GM12878 (cell line): ENCODE measurements at regions not wholly inside any gene's neighbourhood (a gene's known extent, or its start where the extent isn't known, plus 50 kb on each side); places are given as distances from the start of the nearest gene placed in this dataset.

ENCODE experiments used
- ATAC-seq: fragments of 200-7000 bp; cut with Tn5 transposase; 3 replicates; pipeline ENCODE4 v1.9.1; 2020; ENCODE audit warnings: mild to moderate bottlenecking, moderate library complexity
- BruUV-seq: library from RNA; stranded (reverse); fragments of 400-500 nt; replicated peaks from 2 replicates; lab custom pipeline; 2021; lab: Mats Ljungman, UMichigan
- CTCF ChIA-PET: fragments of 300-600 bp; sonication (Branson Sonifier 250); formaldehyde crosslinking; extraction: SDS; loops from one replicate; lab custom pipeline; 2021; ENCODE audit warnings: inconsistent platforms; lab: Yijun Ruan, JAX
- POLR2A ChIA-PET: fragments of 350-600 bp; formaldehyde crosslinking; extraction: SDS; loops from one replicate; lab custom pipeline; 2021; ENCODE audit warnings: inconsistent platforms; lab: Charles Lee
- RAD21 ChIA-PET: fragments of 300-600 bp; sonication (Branson Sonifier 250); formaldehyde crosslinking; loops from one replicate; lab custom pipeline; 2023; ENCODE audit warnings: antibody characterized with exemption; ENCODE audit not compliant: unreplicated experiment; lab: Charles Lee
- SMC1A ChIA-PET: fragments of 300-600 bp; sonication (Branson Sonifier 250); formaldehyde crosslinking; loops from one replicate; lab custom pipeline; 2023; ENCODE audit not compliant: unreplicated experiment, uncharacterized antibody; lab: Charles Lee
- DNase-seq: peaks from one replicate; pipeline ENCODE4 v3.0.0-alpha.2; 2011; ENCODE audit warnings: low read depth, low spot score
- FAIRE-seq: peaks from 3 replicates; lab custom pipeline; 2011; peaks lifted over from hg19 to GRCh38; lab: Jason Lieb, UNC
- H2AFZ ChIP-seq: 2 replicates; pipeline ENCODE4 v1.6.0; 2011; ENCODE audit warnings: low read depth, low read length, control low read depth; ENCODE audit not compliant: control insufficient read depth
- H3K27ac ChIP-seq: 2 replicates; pipeline ENCODE4 v1.5.1; 2011; ENCODE audit warnings: control low read depth; ENCODE audit not compliant: control insufficient read depth, insufficient read depth
- H3K27me3 ChIP-seq, 2 experiments: replicated peaks in 1 of 2; 2 replicates each; pipeline versions ENCODE4 v1.6.0 to v1.6.1; 2011; ENCODE audit warnings: low read length in 1 of 2; ENCODE audit not compliant: control insufficient read depth in 2 of 2, insufficient read depth in 2 of 2
- H3K36me3 ChIP-seq, 2 experiments: 2 replicates each; pipeline ENCODE4 v1.5.1; 2011; ENCODE audit warnings: low read length in 1 of 2; ENCODE audit not compliant: control insufficient read depth in 2 of 2, insufficient read depth in 2 of 2
- H3K4me1 ChIP-seq: 2 replicates; pipeline ENCODE4 v1.6.1; 2011; ENCODE audit warnings: mild to moderate bottlenecking, low read length, moderate library complexity, mixed read lengths; ENCODE audit not compliant: control insufficient read depth, insufficient read depth
- H3K4me2 ChIP-seq: 2 replicates; pipeline ENCODE4 v1.6.0; 2011; ENCODE audit warnings: control low read depth; ENCODE audit not compliant: control insufficient read depth, insufficient read depth
- H3K4me3 ChIP-seq: fragments of 200-600 bp; sonication (generic); 2 replicates; pipeline ENCODE4 v1.5.1; 2016
- H3K79me2 ChIP-seq: 2 replicates; pipeline ENCODE4 v1.6.0; 2011; ENCODE audit warnings: low read length; ENCODE audit not compliant: control insufficient read depth, insufficient read depth
- H3K9ac ChIP-seq: 2 replicates; pipeline ENCODE4 v1.8.0; 2011; ENCODE audit warnings: low read length, control low read depth, mixed read lengths; ENCODE audit not compliant: control insufficient read depth, insufficient read depth
- H3K9me3 ChIP-seq: replicated peaks from 3 replicates; pipeline ENCODE4 v1.5.1; 2011; ENCODE audit warnings: mild to moderate bottlenecking, low read length; ENCODE audit not compliant: control insufficient read depth, insufficient read depth
- H4K20me1 ChIP-seq: 2 replicates; pipeline ENCODE4 v1.6.0; 2011; ENCODE audit not compliant: control insufficient read depth, insufficient read depth
- ASH2L ChIP-seq: fragments of 300-600, 200-600 bp; sonication (generic); IDR thresholded peaks from 2 replicates; pipeline ENCODE4 v1.6.1; 2017; ENCODE audit warnings: low read depth, mild to moderate bottlenecking, borderline replicate concordance
- ATF2 ChIP-seq: IDR thresholded peaks from 2 replicates; pipeline ENCODE4 v1.6.1; 2012; ENCODE audit warnings: low read length, inconsistent platforms
- ATF7 ChIP-seq: fragments of 450-650 bp; IDR thresholded peaks from 2 replicates; pipeline ENCODE4 v1.6.1; 2016; ENCODE audit warnings: low read depth, mild to moderate bottlenecking
- FOXM1 ChIP-seq: IDR thresholded peaks from 2 replicates; pipeline ENCODE4 v1.6.1; 2012; ENCODE audit warnings: low read depth, mild to moderate bottlenecking, inconsistent platforms, low read length, moderate library complexity
- HCFC1 ChIP-seq: fragments of 150-350 bp; IDR thresholded peaks from 2 replicates; pipeline ENCODE4 v1.6.1; 2014; ENCODE audit warnings: low read length
- HDAC6 ChIP-seq: fragments of 200-600 bp; sonication (generic); IDR thresholded peaks from one replicate; pipeline ENCODE4 v1.8.0; 2017; ENCODE audit warnings: antibody characterized with exemption; ENCODE audit not compliant: unreplicated experiment
- MEF2A ChIP-seq: IDR thresholded peaks from 2 replicates; pipeline ENCODE4 v1.6.1; 2011; ENCODE audit warnings: low read depth, mild to moderate bottlenecking, low read length, moderate library complexity; ENCODE audit not compliant: insufficient read depth
- NR2C1 ChIP-seq: fragments of 450-650 bp; IDR thresholded peaks from 2 replicates; pipeline ENCODE4 v1.6.1; 2017; ENCODE audit warnings: antibody characterized with exemption, mild to moderate bottlenecking, moderate library complexity
- RB1 ChIP-seq: fragments of 450-650 bp; formaldehyde crosslinking; IDR thresholded peaks from 2 replicates; pipeline ENCODE4 v1.6.1; 2017; ENCODE audit warnings: mild to moderate bottlenecking, borderline replicate concordance
- SIX5 ChIP-seq: IDR thresholded peaks from 2 replicates; pipeline ENCODE4 v1.6.1; 2011; ENCODE audit warnings: mild to moderate bottlenecking, low read depth, low read length, moderate library complexity; ENCODE audit not compliant: severe bottlenecking
- SP1 ChIP-seq: IDR thresholded peaks from one replicate; pipeline ENCODE4 v1.6.1; 2011; ENCODE audit warnings: low read depth, low read length
- ZNF622 ChIP-seq: fragments of 450-650 bp; IDR thresholded peaks from 2 replicates; pipeline ENCODE4 v1.6.1; 2017; ENCODE audit warnings: mild to moderate bottlenecking, inconsistent platforms
- WGBS: methylation state at CpG from one replicate; pipeline ENCODE4 v1.1.6; 2016; ENCODE audit warnings: low lambda C conversion rate; ENCODE audit not compliant: insufficient replicate concordance, insufficient coverage; ENCODE audit errors: missing lambda C conversion rate; 5-methylcytosine and 5-hydroxymethylcytosine counted together
- in situ Hi-C: fragments of 300-500 bp; cut with MboI; formaldehyde crosslinking; loops from 9 replicates; pipeline ENCODE4 v1.14.3; 2018; ENCODE audit warnings: mixed read lengths
- intact Hi-C: fragments of 100-400 bp; cut with micrococcal nuclease; formaldehyde crosslinking; loops from one replicate; pipeline ENCODE4 v1.14.2; 2022; ENCODE audit not compliant: unreplicated experiment
- TF ChIP-seq, protein P1 (sequence below), 3 experiments: IDR thresholded peaks in 2 of 3; conservative IDR thresholded peaks in 1 of 3; 2 replicates each; pipeline ENCODE4 v1.5.1; 2011; ENCODE audit warnings: low read depth in 3 of 3, low read length in 3 of 3, mild to moderate bottlenecking in 3 of 3, control low read depth in 2 of 3, moderate library complexity in 2 of 3, inconsistent platforms in 1 of 3, mixed read lengths in 1 of 3; ENCODE audit not compliant: control insufficient read depth in 2 of 3, insufficient read depth in 1 of 3; ENCODE audit errors: extremely low read depth in 1 of 3
- TF ChIP-seq, protein P2 (sequence below): fragments of 450-650 bp; IDR thresholded peaks from 2 replicates; pipeline ENCODE4 v1.6.1; 2018; ENCODE audit warnings: borderline replicate concordance, mild to moderate bottlenecking; ENCODE audit not compliant: partially characterized antibody

DNA sequence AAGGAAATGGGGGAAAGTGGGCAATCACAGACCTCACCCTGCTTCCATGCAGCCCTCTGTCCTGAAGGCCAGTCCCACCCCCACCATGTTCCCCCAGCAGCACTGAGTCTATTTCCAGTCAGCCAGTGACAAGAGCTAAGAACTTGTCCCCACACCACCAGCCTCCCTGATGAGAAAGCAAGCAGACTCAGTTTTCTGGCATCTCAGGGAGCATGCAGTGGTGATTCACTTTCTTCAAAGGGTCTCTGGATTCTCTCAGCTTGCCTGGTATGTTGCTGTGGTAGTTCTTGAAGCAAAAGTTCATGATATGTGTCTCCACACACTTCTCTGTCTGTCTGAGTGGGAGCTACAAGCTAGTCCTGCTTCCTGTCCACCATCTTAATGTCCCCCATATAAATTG is 799.9 kb upstream of the TYRP1 start (continued):
- TF ChIP-seq, protein P1, sequence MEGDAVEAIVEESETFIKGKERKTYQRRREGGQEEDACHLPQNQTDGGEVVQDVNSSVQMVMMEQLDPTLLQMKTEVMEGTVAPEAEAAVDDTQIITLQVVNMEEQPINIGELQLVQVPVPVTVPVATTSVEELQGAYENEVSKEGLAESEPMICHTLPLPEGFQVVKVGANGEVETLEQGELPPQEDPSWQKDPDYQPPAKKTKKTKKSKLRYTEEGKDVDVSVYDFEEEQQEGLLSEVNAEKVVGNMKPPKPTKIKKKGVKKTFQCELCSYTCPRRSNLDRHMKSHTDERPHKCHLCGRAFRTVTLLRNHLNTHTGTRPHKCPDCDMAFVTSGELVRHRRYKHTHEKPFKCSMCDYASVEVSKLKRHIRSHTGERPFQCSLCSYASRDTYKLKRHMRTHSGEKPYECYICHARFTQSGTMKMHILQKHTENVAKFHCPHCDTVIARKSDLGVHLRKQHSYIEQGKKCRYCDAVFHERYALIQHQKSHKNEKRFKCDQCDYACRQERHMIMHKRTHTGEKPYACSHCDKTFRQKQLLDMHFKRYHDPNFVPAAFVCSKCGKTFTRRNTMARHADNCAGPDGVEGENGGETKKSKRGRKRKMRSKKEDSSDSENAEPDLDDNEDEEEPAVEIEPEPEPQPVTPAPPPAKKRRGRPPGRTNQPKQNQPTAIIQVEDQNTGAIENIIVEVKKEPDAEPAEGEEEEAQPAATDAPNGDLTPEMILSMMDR (IDR thresholded peaks at IDR 0.05 in 2 of 3, conservative IDR thresholded peaks at IDR 0.05 in 1 of 3; ENCODE audit: control insufficient read depth in 2 of 3, extremely low read depth in 1 of 3, insufficient read depth in 1 of 3, low read depth in 3 of 3, low read length in 3 of 3) = no peak
- TF ChIP-seq ATF2 (no peak), FOXM1 (no peak), ASH2L (no peak)

DNA sequence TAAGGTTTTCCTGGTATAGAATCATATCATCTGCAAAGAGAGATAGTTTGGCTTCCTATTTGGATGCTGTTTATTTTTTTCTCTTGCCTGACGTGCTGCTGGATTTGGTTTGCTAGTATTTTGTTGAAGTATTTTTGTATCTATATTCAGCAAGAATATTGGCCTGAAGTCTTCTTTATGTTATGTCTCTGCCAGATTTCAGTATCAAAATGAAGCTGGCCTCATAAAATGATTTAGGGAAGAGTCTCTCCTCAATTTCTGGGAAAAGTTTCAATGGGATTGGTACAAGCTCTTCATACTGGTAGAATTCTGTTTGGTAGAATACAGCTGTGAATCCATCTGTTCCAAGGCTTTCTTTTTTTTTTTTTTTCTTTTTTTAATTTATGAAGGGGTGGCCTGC is 799.0 kb upstream of the TYRP1 start:
- TF ChIP-seq NR2C1 = no peak
- TF ChIP-seq, protein P2, sequence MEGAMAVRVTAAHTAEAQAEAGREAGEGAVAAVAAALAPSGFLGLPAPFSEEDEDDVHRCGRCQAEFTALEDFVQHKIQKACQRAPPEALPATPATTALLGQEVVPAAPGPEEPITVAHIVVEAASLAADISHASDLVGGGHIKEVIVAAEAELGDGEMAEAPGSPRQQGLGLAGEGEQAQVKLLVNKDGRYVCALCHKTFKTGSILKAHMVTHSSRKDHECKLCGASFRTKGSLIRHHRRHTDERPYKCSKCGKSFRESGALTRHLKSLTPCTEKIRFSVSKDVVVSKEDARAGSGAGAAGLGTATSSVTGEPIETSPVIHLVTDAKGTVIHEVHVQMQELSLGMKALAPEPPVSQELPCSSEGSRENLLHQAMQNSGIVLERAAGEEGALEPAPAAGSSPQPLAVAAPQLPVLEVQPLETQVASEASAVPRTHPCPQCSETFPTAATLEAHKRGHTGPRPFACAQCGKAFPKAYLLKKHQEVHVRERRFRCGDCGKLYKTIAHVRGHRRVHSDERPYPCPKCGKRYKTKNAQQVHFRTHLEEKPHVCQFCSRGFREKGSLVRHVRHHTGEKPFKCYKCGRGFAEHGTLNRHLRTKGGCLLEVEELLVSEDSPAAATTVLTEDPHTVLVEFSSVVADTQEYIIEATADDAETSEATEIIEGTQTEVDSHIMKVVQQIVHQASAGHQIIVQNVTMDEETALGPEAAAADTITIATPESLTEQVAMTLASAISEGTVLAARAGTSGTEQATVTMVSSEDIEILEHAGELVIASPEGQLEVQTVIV = no peak
- no peak for TF ChIP-seq RB1
- no peak for TF ChIP-seq ZNF622
- no peak for TF ChIP-seq HDAC6
- TF ChIP-seq SP1 = no peak
- TF ChIP-seq MEF2A = no peak
- no peak for TF ChIP-seq ATF7
- TF ChIP-seq HCFC1 = no peak
- TF ChIP-seq SIX5 = no peak
- H3K79me2 ChIP-seq = no peaks in the 10 kb centered on the region
- H3K27me3 ChIP-seq = no peaks in the 10 kb centered on the region
- POLR2A ChIA-PET = no interaction called here
- H3K9ac ChIP-seq = no peak overlapping the region
- no peaks in the 10 kb centered on the region for H3K4me1 ChIP-seq
- WGBS = 22% methylated on average over 1 of the region's 1 CpG
- RAD21 ChIA-PET = no interaction called here
- DNase-seq (no peak), ATAC-seq (no peak), FAIRE-seq (no peak)
- H3K27ac ChIP-seq = no peak overlapping the region
- no peaks in the 10 kb centered on the region for H4K20me1 ChIP-seq
- no TSS peak for BruUV-seq
- H3K9me3 ChIP-seq = no peaks in the 10 kb centered on the region
- no peaks in the 10 kb centered on the region for H3K36me3 ChIP-seq
- H3K4me2 ChIP-seq = no peak overlapping the region
- CTCF ChIA-PET = interaction anchor here (0.6 kb wide), 1 partner anchor 266 kb away, joined by 3 read pairs; no protein-coding TSS in a partner anchor
- intact Hi-C loops (no loop called here), in situ Hi-C loops (no loop called here)
- SMC1A ChIA-PET = no interaction called here
- H2AFZ ChIP-seq = no peak overlapping the region
- H3K4me3 ChIP-seq = no peak overlapping the region
